HG03558 (cell line): ENCODE measurements at regions not wholly inside any gene's neighbourhood (a gene's known extent, or its start where the extent isn't known, plus 50 kb on each side); places are given as distances from the start of the nearest gene placed in this dataset.
"Not testable (repeated sequence)": the region's sequence is repeated elsewhere in the genome, so short reads cannot be mapped to it uniquely, and the experiment has no call there.

Experiments
- ATAC-seq: cut with Tn5 transposase; IDR thresholded peaks from one replicate; pipeline ENCODE4 v1.9.1; 2021; ENCODE audit warnings: moderate number of reproducible peaks; ENCODE audit not compliant: unreplicated experiment; ENCODE audit errors: extremely low read depth

GRCh38 chr6:33897189-33897780, 93.5 kb upstream of the MLN start:
- ATAC-seq = no peak

- ATAC-seq = no peak
Measured at GRCh38 chr6:33896391-33897188, 92.8 kb upstream of the MLN start.

- no peak for ATAC-seq
Measured at GRCh38 chr6:33895988-33896387, 92.2 kb upstream of the MLN start.

- ATAC-seq = no peak
Measured at GRCh38 chr6:33895296-33895695, 91.5 kb upstream of the MLN start.

GRCh38 chr6:33894438-33894837, 90.6 kb upstream of the MLN start:
- no peak for ATAC-seq

- no peak for ATAC-seq
Measured at GRCh38 chr6:33892581-33893346, 89.0 kb upstream of the MLN start.

- no peak for ATAC-seq
Measured at GRCh38 chr6:33888664-33889200, 84.9 kb upstream of the MLN start.

GRCh38 chr6:33888183-33888582, 84.4 kb upstream of the MLN start:
- ATAC-seq = no peak

GRCh38 chr6:33886673-33887144, 82.9 kb upstream of the MLN start:
- no peak for ATAC-seq

- no peak for ATAC-seq
Measured at GRCh38 chr6:33885132-33886057, 81.6 kb upstream of the MLN start.

- ATAC-seq = not testable (repeated sequence)
Measured at GRCh38 chr6:33883621-33884020, 79.8 kb upstream of the MLN start.

- no peak for ATAC-seq
Measured at GRCh38 chr6:33882154-33882553, 78.4 kb upstream of the MLN start.

GRCh38 chr6:33880766-33881165, 77.0 kb upstream of the MLN start:
- no peak for ATAC-seq

GRCh38 chr6:33880104-33880678, 76.4 kb upstream of the MLN start:
- no peak for ATAC-seq

- ATAC-seq = no peak
Measured at GRCh38 chr6:33878562-33878961, 74.8 kb upstream of the MLN start.

- ATAC-seq = no peak
Measured at GRCh38 chr6:33877982-33878535, 74.3 kb upstream of the MLN start.

- ATAC-seq = no peak
Measured at GRCh38 chr6:33875696-33876095, 71.9 kb upstream of the MLN start.

- ATAC-seq = no peak
Measured at GRCh38 chr6:33875141-33875581, 71.4 kb upstream of the MLN start.

- no peak for ATAC-seq
Measured at GRCh38 chr6:33874136-33874760, 70.4 kb upstream of the MLN start.
